Natural killer cell (primary cell): ENCODE measurements at regions not wholly inside any gene's neighbourhood (a gene's known extent, or its start where the extent isn't known, plus 50 kb on each side); places are given as distances from the start of the nearest gene placed in this dataset.

Experiments used
- ATAC-seq, 3 donors: fragments of 150-1000 bp in 2 of 3; fragments of 200-7000 bp in 1 of 3; cut with Tn5 transposase; 1 replicate in 1 of 3; 2 replicates in 2 of 3; pipeline ENCODE4 v1.10.0; 2021; ENCODE audit warnings: mild to moderate bottlenecking in 2 of 3, moderate library complexity in 2 of 3
- DNase-seq, 2 donors: peaks; one replicate each; pipeline versions ENCODE4 v3.0.0 to v3.0.0-alpha.2; 2013 to 2021; ENCODE audit warnings: mixed read lengths in 1 of 2
- H3K27ac ChIP-seq: one replicate; pipeline ENCODE4 v1.5.1; 2013; ENCODE audit warnings: mild to moderate bottlenecking, low read length
- H3K27me3 ChIP-seq: one replicate; pipeline ENCODE4 v1.6.1; 2013; ENCODE audit warnings: low read length; ENCODE audit not compliant: control insufficient read depth, insufficient read depth
- H3K36me3 ChIP-seq: one replicate; pipeline ENCODE4 v1.6.1; 2013; ENCODE audit warnings: low read length; ENCODE audit not compliant: control insufficient read depth, insufficient read depth
- H3K4me1 ChIP-seq: one replicate; pipeline ENCODE4 v1.6.1; 2013; ENCODE audit warnings: low read length; ENCODE audit not compliant: control insufficient read depth, insufficient read depth
- H3K4me3 ChIP-seq: one replicate; pipeline ENCODE4 v1.5.1; 2013; ENCODE audit warnings: low read length
- H3K9me3 ChIP-seq: one replicate; pipeline ENCODE4 v1.6.1; 2013; ENCODE audit warnings: low read length; ENCODE audit not compliant: control insufficient read depth, insufficient read depth
- H3K27ac Mint-ChIP-seq, 2 donors: one replicate each; pipeline ENCODE4 v1.8.0; 2022; ENCODE audit warnings: mild to moderate bottlenecking in 2 of 2, mixed read lengths in 2 of 2, moderate library complexity in 1 of 2
- H3K27me3 Mint-ChIP-seq, 2 donors: one replicate each; pipeline ENCODE4 v1.8.0; 2022; ENCODE audit warnings: low read depth in 2 of 2, mixed read lengths in 2 of 2
- H3K36me3 Mint-ChIP-seq: one replicate; pipeline ENCODE4 v1.8.0; 2022; ENCODE audit warnings: mixed read lengths
- H3K4me1 Mint-ChIP-seq, 2 donors: one replicate each; pipeline ENCODE4 v1.8.0; 2022; ENCODE audit warnings: mixed read lengths in 2 of 2
- H3K4me3 Mint-ChIP-seq: one replicate; pipeline ENCODE4 v1.8.0; 2022; ENCODE audit warnings: mild to moderate bottlenecking, moderate library complexity, mixed read lengths
- H3K9me3 Mint-ChIP-seq, 2 donors: one replicate each; pipeline ENCODE4 v1.8.0; 2022; ENCODE audit warnings: mixed read lengths in 2 of 2
- WGBS: methylation state at CpG from one replicate; pipeline ENCODE4 v1.1.7; 2013; ENCODE audit warnings: missing lambda C conversion rate; ENCODE audit not compliant: insufficient coverage; 5-methylcytosine and 5-hydroxymethylcytosine counted together
- intact Hi-C: fragments of 100-400 bp; cut with micrococcal nuclease; formaldehyde crosslinking; loops from one replicate; pipeline ENCODE4 v1.14.2; 2022
- TF ChIP-seq, protein P1 (sequence below): fragments of 200-600 bp; IDR thresholded peaks from one replicate; pipeline ENCODE4 v1.8.0; 2022; ENCODE audit warnings: antibody characterized with exemption

DNA sequence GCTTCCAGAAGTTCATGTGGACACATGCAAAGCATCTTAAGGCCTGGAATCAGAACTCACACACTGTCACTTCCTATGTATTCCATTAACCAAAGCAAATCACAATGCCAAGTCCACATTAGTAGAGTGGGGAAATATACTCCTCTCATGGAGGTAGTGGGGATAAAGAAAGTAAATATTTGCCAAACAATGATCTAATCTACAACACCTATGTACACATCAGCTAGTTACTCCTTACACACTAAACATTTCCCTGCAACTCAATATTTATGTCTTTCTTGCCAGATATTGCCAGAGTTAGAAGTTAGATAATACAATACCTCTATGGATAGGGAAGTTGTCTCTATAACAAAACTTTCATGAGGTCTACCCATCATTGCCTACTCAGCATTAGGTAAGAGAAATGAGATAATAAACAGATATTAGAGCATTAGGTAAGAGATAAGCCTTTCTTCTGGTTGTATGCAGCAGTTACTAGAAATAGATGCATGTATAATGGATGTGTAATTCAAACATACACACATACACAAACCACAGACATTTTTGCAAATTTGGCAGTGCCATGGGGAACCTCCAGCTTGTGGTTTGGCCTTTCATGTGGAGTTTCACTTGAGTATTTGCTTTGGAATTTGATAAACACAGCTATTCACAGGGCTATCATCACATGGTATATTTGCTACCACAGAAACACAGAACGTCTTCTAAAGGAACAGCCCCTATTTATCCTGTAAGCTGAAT lies 196.5 kb downstream of the TLE1 start:
- Histone ChIP-seq H3K36me3 (no peaks in the 10 kb centered on the region), H3K27me3 (no peaks in the 10 kb centered on the region), H3K4me3 (no peak overlapping the region), H3K4me1 (no peaks in the 10 kb centered on the region), H3K9me3 (no peaks in the 10 kb centered on the region), H3K27ac (no peak overlapping the region)
- TF ChIP-seq, protein P1, sequence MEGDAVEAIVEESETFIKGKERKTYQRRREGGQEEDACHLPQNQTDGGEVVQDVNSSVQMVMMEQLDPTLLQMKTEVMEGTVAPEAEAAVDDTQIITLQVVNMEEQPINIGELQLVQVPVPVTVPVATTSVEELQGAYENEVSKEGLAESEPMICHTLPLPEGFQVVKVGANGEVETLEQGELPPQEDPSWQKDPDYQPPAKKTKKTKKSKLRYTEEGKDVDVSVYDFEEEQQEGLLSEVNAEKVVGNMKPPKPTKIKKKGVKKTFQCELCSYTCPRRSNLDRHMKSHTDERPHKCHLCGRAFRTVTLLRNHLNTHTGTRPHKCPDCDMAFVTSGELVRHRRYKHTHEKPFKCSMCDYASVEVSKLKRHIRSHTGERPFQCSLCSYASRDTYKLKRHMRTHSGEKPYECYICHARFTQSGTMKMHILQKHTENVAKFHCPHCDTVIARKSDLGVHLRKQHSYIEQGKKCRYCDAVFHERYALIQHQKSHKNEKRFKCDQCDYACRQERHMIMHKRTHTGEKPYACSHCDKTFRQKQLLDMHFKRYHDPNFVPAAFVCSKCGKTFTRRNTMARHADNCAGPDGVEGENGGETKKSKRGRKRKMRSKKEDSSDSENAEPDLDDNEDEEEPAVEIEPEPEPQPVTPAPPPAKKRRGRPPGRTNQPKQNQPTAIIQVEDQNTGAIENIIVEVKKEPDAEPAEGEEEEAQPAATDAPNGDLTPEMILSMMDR = no peak
- intact Hi-C loops = no loop called here
- Mint-ChIP-seq H3K4me3 (no peak overlapping the region), H3K9me3 (no peaks in the 10 kb centered on the region), H3K36me3 (no peaks in the 10 kb centered on the region), H3K27me3 (peaks cover 0 to 9% of the 10 kb centered on the region in 2 donors), H3K4me1 (no peaks in the 10 kb centered on the region), H3K27ac (no peak overlapping the region)
- 86% methylated on average over 1 of the region's 1 CpG for WGBS
- DNase-seq (no peak), ATAC-seq (no peak)

DNA sequence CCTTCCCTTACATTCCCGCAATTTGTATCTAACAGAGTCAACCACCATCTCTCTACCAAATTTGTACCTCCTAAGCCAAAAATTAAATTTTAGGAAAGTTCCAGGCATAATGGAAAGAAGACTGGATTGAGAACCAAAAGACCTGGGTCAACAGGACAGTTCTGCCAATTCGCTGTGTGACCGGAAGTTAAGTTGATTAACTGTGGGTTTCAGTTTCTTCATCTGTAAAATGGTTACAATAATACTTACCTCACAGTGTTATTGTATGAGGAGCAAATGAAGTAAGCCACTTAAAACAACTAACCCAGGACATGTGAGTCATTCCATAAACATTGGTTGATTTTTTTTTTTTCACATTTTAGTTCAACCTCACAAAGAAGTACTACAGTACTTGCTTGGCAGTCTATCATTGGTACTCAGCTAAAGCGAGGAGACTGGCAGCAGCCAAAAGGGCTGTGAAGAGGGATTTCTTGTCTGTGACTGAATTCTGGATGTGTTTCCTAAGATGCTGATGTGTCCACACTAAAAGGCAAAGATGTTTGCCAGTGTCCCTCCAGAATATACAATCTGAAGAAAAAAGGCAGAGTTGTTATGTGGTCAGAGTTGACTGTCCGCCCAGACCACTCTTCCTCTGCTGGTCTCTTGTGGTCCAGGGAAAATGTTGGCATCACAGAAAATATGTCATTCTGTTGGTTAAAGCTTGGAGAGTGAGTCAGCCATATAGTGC lies 198.6 kb downstream of the TLE1 start:
- TF ChIP-seq, protein P1 = no peak
- Mint-ChIP-seq H3K4me1 (no peaks in the 10 kb centered on the region), H3K4me3 (no peak overlapping the region), H3K27ac (no peak overlapping the region), H3K27me3 (no peaks in the 10 kb centered on the region), H3K9me3 (no peaks in the 10 kb centered on the region), H3K36me3 (no peaks in the 10 kb centered on the region)
- no peaks in the 10 kb centered on the region for H3K27me3 ChIP-seq
- DNase-seq (no peak), ATAC-seq (no peak)
- no peak overlapping the region for H3K27ac ChIP-seq
- 97% methylated on average over 3 of the region's 5 CpGs for WGBS
- H3K36me3 ChIP-seq = no peaks in the 10 kb centered on the region
- no peak overlapping the region for H3K4me3 ChIP-seq
- no peaks in the 10 kb centered on the region for H3K4me1 ChIP-seq
- intact Hi-C loops = no loop called here
- no peaks in the 10 kb centered on the region for H3K9me3 ChIP-seq

DNA sequence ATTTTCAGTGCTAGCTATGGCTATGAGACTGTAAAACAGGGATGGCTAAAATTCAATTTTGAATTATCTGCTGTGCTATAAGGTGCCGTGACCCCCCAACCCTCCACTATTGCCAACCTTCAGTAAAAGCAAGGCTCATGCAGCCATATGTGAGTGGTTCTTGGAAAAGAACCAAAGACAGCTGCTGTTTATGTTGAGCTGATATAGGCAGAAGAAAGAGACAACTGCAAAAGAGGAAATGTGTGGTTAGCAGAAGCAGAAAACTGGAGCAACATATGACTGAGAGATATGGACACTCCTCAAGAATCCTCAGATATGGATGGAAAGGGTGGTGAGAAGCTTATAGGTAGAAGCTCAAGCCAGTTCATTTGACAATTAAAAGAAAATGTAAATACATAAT lies 200.3 kb downstream of the TLE1 start:
- Mint-ChIP-seq H3K4me3 (no peak overlapping the region), H3K4me1 (no peaks in the 10 kb centered on the region), H3K27ac (no peak overlapping the region), H3K36me3 (no peaks in the 10 kb centered on the region), H3K27me3 (no peaks in the 10 kb centered on the region), H3K9me3 (no peaks in the 10 kb centered on the region)
- H3K9me3 ChIP-seq = no peaks in the 10 kb centered on the region
- no CpG with 5 or more reads among the region's 1 CpG for WGBS
- intact Hi-C loops = no loop called here
- TF ChIP-seq, protein P1 = no peak
- H3K36me3 ChIP-seq = no peaks in the 10 kb centered on the region
- H3K27me3 ChIP-seq = no peaks in the 10 kb centered on the region
- DNase-seq (no peak), ATAC-seq (no peak)
- no peak overlapping the region for H3K27ac ChIP-seq
- H3K4me3 ChIP-seq = no peak overlapping the region
- no peaks in the 10 kb centered on the region for H3K4me1 ChIP-seq
